Mesothelial cell of epicardium (in vitro differentiated cells): ENCODE measurements at regions not wholly inside any gene's neighbourhood (a gene's known extent, or its start where the extent isn't known, plus 50 kb on each side); places are given as distances from the start of the nearest gene placed in this dataset.

Experiments used
- DNase-seq, 2 experiments: peaks; one replicate each; pipeline ENCODE4 v3.0.0; 2021; ENCODE audit warnings: low spot score in 2 of 2; ENCODE audit not compliant: unreplicated experiment in 2 of 2
- H3K27ac Mint-ChIP-seq: 2 replicates; pipeline ENCODE4 v1.8.0; 2021; ENCODE audit warnings: mixed read lengths
- H3K27me3 Mint-ChIP-seq: 2 replicates; pipeline ENCODE4 v1.8.0; 2021; ENCODE audit warnings: low read depth, mixed read lengths
- H3K36me3 Mint-ChIP-seq: 2 replicates; pipeline ENCODE4 v1.8.0; 2021; ENCODE audit warnings: mixed read lengths
- H3K4me1 Mint-ChIP-seq: 2 replicates; pipeline ENCODE4 v1.8.0; 2021; ENCODE audit warnings: mixed read lengths
- H3K4me3 Mint-ChIP-seq: 2 replicates; pipeline ENCODE4 v1.8.0; 2021; ENCODE audit warnings: mild to moderate bottlenecking, moderate library complexity, mixed read lengths
- H3K9me3 Mint-ChIP-seq: 2 replicates; pipeline ENCODE4 v1.8.0; 2021; ENCODE audit warnings: mixed read lengths
- CTCF ChIP-seq: fragments of 200-600 bp; sonication (generic); IDR thresholded peaks from one replicate; pipeline ENCODE4 v1.5.0; 2021; ENCODE audit warnings: antibody characterized with exemption; ENCODE audit not compliant: unreplicated experiment

- Mint-ChIP-seq H3K4me1 (peaks cover 10% of the 10 kb centered on the region), H3K27ac (no peak overlapping the region), H3K4me3 (no peak overlapping the region), H3K27me3 (no peaks in the 10 kb centered on the region), H3K9me3 (no peaks in the 10 kb centered on the region), H3K36me3 (no peaks in the 10 kb centered on the region)
- DNase-seq: no peak
- TF ChIP-seq CTCF: no peak
Measured at GRCh38 chr4:181661923-181662322, 581.3 kb upstream of the TENM3 start.

GRCh38 chr4:181662383-181662782 lies 580.8 kb upstream of the TENM3 start:
- no peak for DNase-seq
- Mint-ChIP-seq H3K36me3 (no peaks in the 10 kb centered on the region), H3K27ac (no peak overlapping the region), H3K9me3 (no peaks in the 10 kb centered on the region), H3K4me1 (peaks cover 10% of the 10 kb centered on the region), H3K27me3 (no peaks in the 10 kb centered on the region), H3K4me3 (no peak overlapping the region)
- TF ChIP-seq CTCF: no peak

GRCh38 chr4:181670506-181670905 lies 572.7 kb upstream of the TENM3 start:
- TF ChIP-seq CTCF: no peak
- no peak for DNase-seq
- H3K27me3 Mint-ChIP-seq: no peaks in the 10 kb centered on the region
- H3K36me3 Mint-ChIP-seq: no peaks in the 10 kb centered on the region
- H3K27ac Mint-ChIP-seq: no peak overlapping the region
- peaks cover 8% of the 10 kb centered on the region for H3K9me3 Mint-ChIP-seq
- peaks cover 5% of the 10 kb centered on the region for H3K4me1 Mint-ChIP-seq
- no peak overlapping the region for H3K4me3 Mint-ChIP-seq

GRCh38 chr4:181671672-181672071 lies 571.5 kb upstream of the TENM3 start:
- no peaks in the 10 kb centered on the region for H3K27me3 Mint-ChIP-seq
- peaks cover 8% of the 10 kb centered on the region for H3K9me3 Mint-ChIP-seq
- no peak overlapping the region for H3K27ac Mint-ChIP-seq
- H3K36me3 Mint-ChIP-seq: no peaks in the 10 kb centered on the region
- H3K4me3 Mint-ChIP-seq: no peak overlapping the region
- no peak for TF ChIP-seq CTCF
- peaks cover 12% of the 10 kb centered on the region for H3K4me1 Mint-ChIP-seq
- DNase-seq: no peak

GRCh38 chr4:181672751-181673150 lies 570.5 kb upstream of the TENM3 start:
- peaks cover 12% of the 10 kb centered on the region for H3K4me1 Mint-ChIP-seq
- H3K4me3 Mint-ChIP-seq: no peak overlapping the region
- DNase-seq: no peak
- TF ChIP-seq CTCF: no peak
- H3K36me3 Mint-ChIP-seq: no peaks in the 10 kb centered on the region
- peaks cover 8% of the 10 kb centered on the region for H3K9me3 Mint-ChIP-seq
- H3K27me3 Mint-ChIP-seq: no peaks in the 10 kb centered on the region
- no peak overlapping the region for H3K27ac Mint-ChIP-seq

GRCh38 chr4:181674315-181674875 lies 568.8 kb upstream of the TENM3 start:
- no peak overlapping the region for H3K27ac Mint-ChIP-seq
- no peak overlapping the region for H3K4me3 Mint-ChIP-seq
- no peak for DNase-seq
- H3K9me3 Mint-ChIP-seq: no peaks in the 10 kb centered on the region
- no peaks in the 10 kb centered on the region for H3K36me3 Mint-ChIP-seq
- no peaks in the 10 kb centered on the region for H3K27me3 Mint-ChIP-seq
- H3K4me1 Mint-ChIP-seq: peaks cover 12% of the 10 kb centered on the region
- TF ChIP-seq CTCF: no peak
